Dendritic cell treated with granulocyte-macrophage colony-stimulating factor and Interleukin-4, amounts not matched to agents 40 ng/mL and 50 ng/mL, for 4 days (primary cell): ENCODE measurements at regions not wholly inside any gene's neighbourhood (a gene's known extent, or its start where the extent isn't known, plus 50 kb on each side); places are given as distances from the start of the nearest gene placed in this dataset.

Source experiments
- H3K27ac Mint-ChIP-seq: one replicate; pipeline ENCODE4 v1.8.0; 2022; ENCODE audit warnings: mild to moderate bottlenecking, mixed read lengths
- H3K27me3 Mint-ChIP-seq: one replicate; pipeline ENCODE4 v1.8.0; 2022; ENCODE audit warnings: mild to moderate bottlenecking, mixed read lengths
- H3K36me3 Mint-ChIP-seq: one replicate; pipeline ENCODE4 v1.8.0; 2022; ENCODE audit warnings: low read depth, mixed read lengths
- H3K4me1 Mint-ChIP-seq: one replicate; pipeline ENCODE4 v1.8.0; 2022; ENCODE audit warnings: low read depth, mixed read lengths
- H3K4me3 Mint-ChIP-seq: one replicate; pipeline ENCODE4 v1.8.0; 2022; ENCODE audit warnings: mild to moderate bottlenecking, moderate library complexity, mixed read lengths
- H3K9me3 Mint-ChIP-seq: one replicate; pipeline ENCODE4 v1.8.0; 2022; ENCODE audit warnings: mixed read lengths
- intact Hi-C: fragments of 100-400 bp; cut with micrococcal nuclease; formaldehyde crosslinking; loops from one replicate; pipeline ENCODE4 v1.15.0; 2022

- Mint-ChIP-seq H3K9me3 (no peaks in the 10 kb centered on the region), H3K27me3 (peaks cover 8% of the 10 kb centered on the region), H3K36me3 (no peaks in the 10 kb centered on the region), H3K4me1 (no peaks in the 10 kb centered on the region), H3K4me3 (no peak overlapping the region), H3K27ac (no peak overlapping the region)
- intact Hi-C loops = no loop called here
These were observed 54.1 kb upstream of the KCNG1 start for GRCh38 chr20:51076786-51077685.

GRCh38 chr20:51074062-51074461, 51.2 kb upstream of the KCNG1 start:
- Mint-ChIP-seq H3K36me3 (no peaks in the 10 kb centered on the region), H3K27ac (no peak overlapping the region), H3K4me1 (no peaks in the 10 kb centered on the region), H3K27me3 (peaks cover 10% of the 10 kb centered on the region), H3K4me3 (no peak overlapping the region), H3K9me3 (no peaks in the 10 kb centered on the region)
- intact Hi-C loops = no loop called here
